ENCODE measurements at regions not wholly inside any gene's neighbourhood (a gene's known extent, or its start where the extent isn't known, plus 50 kb on each side); places are given as distances from the start of the nearest gene placed in this dataset.

GRCh38 chr7:46202379-46202778, 281.3 kb upstream of the IGFBP3 start (continued):
- TF ChIP-seq ZNF384 (IDR thresholded peaks at IDR 0.05; ENCODE audit: borderline replicate concordance, low read depth, low read length) (no peak), ZBTB11 (CRISPR knock-in tag; IDR thresholded peaks at IDR 0.05) (no peak), MEF2B (IDR thresholded peaks at IDR 0.05; ENCODE audit: partially characterized antibody, poor library complexity, severe bottlenecking) (no peak)
- TF ChIP-seq, protein P1, sequence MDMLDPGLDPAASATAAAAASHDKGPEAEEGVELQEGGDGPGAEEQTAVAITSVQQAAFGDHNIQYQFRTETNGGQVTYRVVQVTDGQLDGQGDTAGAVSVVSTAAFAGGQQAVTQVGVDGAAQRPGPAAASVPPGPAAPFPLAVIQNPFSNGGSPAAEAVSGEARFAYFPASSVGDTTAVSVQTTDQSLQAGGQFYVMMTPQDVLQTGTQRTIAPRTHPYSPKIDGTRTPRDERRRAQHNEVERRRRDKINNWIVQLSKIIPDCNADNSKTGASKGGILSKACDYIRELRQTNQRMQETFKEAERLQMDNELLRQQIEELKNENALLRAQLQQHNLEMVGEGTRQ (IDR thresholded peaks at IDR 0.05; ENCODE audit: borderline replicate concordance, low read depth, low read length), result no peak

DNA sequence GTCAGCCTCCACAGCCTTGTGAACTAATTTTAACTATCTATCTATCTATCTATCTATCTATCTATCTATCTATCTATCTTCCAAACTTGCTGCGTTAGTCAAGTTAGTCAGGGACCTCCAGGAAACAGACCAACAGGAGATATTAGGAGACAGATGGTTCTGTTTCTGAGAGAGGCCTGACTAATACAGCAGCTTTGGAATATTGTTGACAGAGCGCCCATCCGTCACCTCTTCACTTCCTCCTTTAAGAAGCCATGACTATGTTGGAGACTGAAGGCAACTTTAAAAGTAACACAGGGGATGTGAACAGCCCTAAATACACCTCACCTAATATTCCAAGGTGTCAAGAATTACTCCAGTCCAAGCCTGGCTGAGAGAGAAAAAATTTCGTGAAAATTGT, 280.9 kb upstream of the IGFBP3 start:
- DNase-seq (ENCODE audit: low read depth, low spot score), result no peak
- Histone ChIP-seq H2AFZ (ENCODE audit: control insufficient read depth, low read depth, low read length) (no peak overlapping the region), H3K9ac (ENCODE audit: control insufficient read depth, insufficient read depth, low read length) (no peak overlapping the region), H3K79me2 (ENCODE audit: control insufficient read depth, insufficient read depth, low read length) (no peaks in the 10 kb centered on the region), H3K9me3 (replicated peaks; ENCODE audit: control insufficient read depth, insufficient read depth, low read length) (no peaks in the 10 kb centered on the region), H4K20me1 (ENCODE audit: control insufficient read depth, insufficient read depth) (no peaks in the 10 kb centered on the region), H3K27ac (ENCODE audit: control insufficient read depth, insufficient read depth) (no peak overlapping the region), H3K4me1 (ENCODE audit: control insufficient read depth, insufficient read depth, low read length) (peaks cover 10% of the 10 kb centered on the region), H3K27me3 (replicated peaks in 1 of 2; ENCODE audit: control insufficient read depth in 2 of 2, insufficient read depth in 2 of 2, low read length in 1 of 2) (no peaks in the 10 kb centered on the region), H3K36me3 (ENCODE audit: control insufficient read depth in 2 of 2, insufficient read depth in 2 of 2, low read length in 1 of 2) (no peaks in the 10 kb centered on the region), H3K4me2 (ENCODE audit: control insufficient read depth, insufficient read depth) (no peak overlapping the region), H3K4me3 (no peak overlapping the region)
- no peak for FAIRE-seq
- WGBS (ENCODE audit: insufficient coverage, insufficient replicate concordance, low lambda C conversion rate, missing lambda C conversion rate), result 48% methylated on average over 4 of the region's 4 CpGs
- SMC1A ChIA-PET (ENCODE audit: uncharacterized antibody, unreplicated experiment), result interaction anchor here (0.8 to 1.0 kb wide), 2 partner anchors 50 to 56 kb away, joined by 3 to 4 read pairs; no protein-coding TSS in a partner anchor
- CTCF ChIA-PET, result no interaction called here
- POLR2A ChIA-PET, result interaction anchor here (1.2 kb wide), 1 partner anchor 13 kb away, joined by 3 read pairs; no protein-coding TSS in a partner anchor
- ATAC-seq, result no peak
- no TSS peak for BruUV-seq (replicated peaks)
- RAD21 ChIA-PET (ENCODE audit: unreplicated experiment), result no interaction called here
- intact Hi-C loops (cut with micrococcal nuclease; ENCODE audit: unreplicated experiment) (no loop called here), in situ Hi-C loops (cut with MboI) (no loop called here)
- TF ChIP-seq, protein P2, sequence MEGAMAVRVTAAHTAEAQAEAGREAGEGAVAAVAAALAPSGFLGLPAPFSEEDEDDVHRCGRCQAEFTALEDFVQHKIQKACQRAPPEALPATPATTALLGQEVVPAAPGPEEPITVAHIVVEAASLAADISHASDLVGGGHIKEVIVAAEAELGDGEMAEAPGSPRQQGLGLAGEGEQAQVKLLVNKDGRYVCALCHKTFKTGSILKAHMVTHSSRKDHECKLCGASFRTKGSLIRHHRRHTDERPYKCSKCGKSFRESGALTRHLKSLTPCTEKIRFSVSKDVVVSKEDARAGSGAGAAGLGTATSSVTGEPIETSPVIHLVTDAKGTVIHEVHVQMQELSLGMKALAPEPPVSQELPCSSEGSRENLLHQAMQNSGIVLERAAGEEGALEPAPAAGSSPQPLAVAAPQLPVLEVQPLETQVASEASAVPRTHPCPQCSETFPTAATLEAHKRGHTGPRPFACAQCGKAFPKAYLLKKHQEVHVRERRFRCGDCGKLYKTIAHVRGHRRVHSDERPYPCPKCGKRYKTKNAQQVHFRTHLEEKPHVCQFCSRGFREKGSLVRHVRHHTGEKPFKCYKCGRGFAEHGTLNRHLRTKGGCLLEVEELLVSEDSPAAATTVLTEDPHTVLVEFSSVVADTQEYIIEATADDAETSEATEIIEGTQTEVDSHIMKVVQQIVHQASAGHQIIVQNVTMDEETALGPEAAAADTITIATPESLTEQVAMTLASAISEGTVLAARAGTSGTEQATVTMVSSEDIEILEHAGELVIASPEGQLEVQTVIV (IDR thresholded peaks at IDR 0.05; ENCODE audit: borderline replicate concordance, partially characterized antibody), result no peak
- no peak for TF ChIP-seq NR2C1 (IDR thresholded peaks at IDR 0.05)
- TF ChIP-seq EP300 (IDR thresholded peaks at IDR 0.05; ENCODE audit: borderline replicate concordance in 1 of 2, control insufficient read depth in 1 of 2, low read depth in 2 of 2, low read length in 2 of 2), result no peak
- TF ChIP-seq RBBP5 (conservative IDR thresholded peaks at IDR 0.05), result no peak
- no peak for TF ChIP-seq SIX5 (IDR thresholded peaks at IDR 0.05; ENCODE audit: low read depth, low read length, severe bottlenecking)
- TF ChIP-seq BHLHE40 (IDR thresholded peaks at IDR 0.05; ENCODE audit: borderline replicate concordance in 1 of 2, low read depth in 2 of 2, low read length in 1 of 2), result no peak
- no peak for TF ChIP-seq POLR2AphosphoS5 (IDR thresholded peaks at IDR 0.05; ENCODE audit: low read length)
- TF ChIP-seq, protein P3, sequence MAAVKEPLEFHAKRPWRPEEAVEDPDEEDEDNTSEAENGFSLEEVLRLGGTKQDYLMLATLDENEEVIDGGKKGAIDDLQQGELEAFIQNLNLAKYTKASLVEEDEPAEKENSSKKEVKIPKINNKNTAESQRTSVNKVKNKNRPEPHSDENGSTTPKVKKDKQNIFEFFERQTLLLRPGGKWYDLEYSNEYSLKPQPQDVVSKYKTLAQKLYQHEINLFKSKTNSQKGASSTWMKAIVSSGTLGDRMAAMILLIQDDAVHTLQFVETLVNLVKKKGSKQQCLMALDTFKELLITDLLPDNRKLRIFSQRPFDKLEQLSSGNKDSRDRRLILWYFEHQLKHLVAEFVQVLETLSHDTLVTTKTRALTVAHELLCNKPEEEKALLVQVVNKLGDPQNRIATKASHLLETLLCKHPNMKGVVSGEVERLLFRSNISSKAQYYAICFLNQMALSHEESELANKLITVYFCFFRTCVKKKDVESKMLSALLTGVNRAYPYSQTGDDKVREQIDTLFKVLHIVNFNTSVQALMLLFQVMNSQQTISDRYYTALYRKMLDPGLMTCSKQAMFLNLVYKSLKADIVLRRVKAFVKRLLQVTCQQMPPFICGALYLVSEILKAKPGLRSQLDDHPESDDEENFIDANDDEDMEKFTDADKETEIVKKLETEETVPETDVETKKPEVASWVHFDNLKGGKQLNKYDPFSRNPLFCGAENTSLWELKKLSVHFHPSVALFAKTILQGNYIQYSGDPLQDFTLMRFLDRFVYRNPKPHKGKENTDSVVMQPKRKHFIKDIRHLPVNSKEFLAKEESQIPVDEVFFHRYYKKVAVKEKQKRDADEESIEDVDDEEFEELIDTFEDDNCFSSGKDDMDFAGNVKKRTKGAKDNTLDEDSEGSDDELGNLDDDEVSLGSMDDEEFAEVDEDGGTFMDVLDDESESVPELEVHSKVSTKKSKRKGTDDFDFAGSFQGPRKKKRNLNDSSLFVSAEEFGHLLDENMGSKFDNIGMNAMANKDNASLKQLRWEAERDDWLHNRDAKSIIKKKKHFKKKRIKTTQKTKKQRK (IDR thresholded peaks at IDR 0.05; ENCODE audit: low read depth, low read length), result no peak
